ENCODE measurements at regions not wholly inside any gene's neighbourhood (a gene's known extent, or its start where the extent isn't known, plus 50 kb on each side); places are given as distances from the start of the nearest gene placed in this dataset.

DNA sequence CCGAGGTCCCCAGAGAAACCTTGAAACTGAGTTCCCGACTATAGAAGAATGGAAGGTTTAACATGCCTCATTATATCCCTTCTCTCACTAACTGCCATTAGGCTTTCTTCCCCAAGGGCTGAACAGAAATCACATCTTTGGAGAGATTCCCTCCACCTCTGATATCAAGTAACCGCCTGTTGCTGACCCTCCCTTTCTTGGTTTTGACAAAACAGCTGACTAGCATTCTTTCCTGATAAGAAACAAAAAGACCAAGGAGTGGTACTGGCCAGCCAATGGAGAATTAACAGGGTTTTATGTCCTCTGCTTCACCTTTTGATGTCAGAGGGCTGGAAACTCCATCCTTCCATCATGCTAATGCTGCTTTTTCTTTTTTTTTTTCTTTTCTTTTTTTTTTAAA, 176.6 kb upstream of the ADGRB3 start:
- TF ChIP-seq, protein P1, sequence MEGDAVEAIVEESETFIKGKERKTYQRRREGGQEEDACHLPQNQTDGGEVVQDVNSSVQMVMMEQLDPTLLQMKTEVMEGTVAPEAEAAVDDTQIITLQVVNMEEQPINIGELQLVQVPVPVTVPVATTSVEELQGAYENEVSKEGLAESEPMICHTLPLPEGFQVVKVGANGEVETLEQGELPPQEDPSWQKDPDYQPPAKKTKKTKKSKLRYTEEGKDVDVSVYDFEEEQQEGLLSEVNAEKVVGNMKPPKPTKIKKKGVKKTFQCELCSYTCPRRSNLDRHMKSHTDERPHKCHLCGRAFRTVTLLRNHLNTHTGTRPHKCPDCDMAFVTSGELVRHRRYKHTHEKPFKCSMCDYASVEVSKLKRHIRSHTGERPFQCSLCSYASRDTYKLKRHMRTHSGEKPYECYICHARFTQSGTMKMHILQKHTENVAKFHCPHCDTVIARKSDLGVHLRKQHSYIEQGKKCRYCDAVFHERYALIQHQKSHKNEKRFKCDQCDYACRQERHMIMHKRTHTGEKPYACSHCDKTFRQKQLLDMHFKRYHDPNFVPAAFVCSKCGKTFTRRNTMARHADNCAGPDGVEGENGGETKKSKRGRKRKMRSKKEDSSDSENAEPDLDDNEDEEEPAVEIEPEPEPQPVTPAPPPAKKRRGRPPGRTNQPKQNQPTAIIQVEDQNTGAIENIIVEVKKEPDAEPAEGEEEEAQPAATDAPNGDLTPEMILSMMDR (IDR thresholded peaks at IDR 0.05), result no peak

DNA sequence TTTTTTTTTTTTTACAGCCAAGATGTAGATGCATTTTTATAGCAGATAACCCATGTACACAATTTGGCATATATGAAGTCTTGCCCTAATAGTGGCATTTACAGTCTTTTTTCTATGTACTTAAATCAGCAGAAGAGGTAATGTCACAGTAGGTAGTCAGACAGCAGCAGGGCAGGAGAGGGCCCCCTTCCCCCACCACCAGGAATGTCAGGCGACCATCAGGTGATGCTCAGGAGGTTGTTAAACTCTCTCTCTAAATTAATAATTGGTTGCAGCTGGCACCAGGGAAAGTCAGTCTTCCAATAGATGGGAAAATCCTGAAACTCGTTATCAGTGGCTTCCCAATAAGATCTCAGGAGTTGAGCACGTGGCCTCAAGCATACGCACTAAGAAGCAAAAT, 188.0 kb upstream of the ADGRB3 start:
- TF ChIP-seq, protein P1 (IDR thresholded peaks at IDR 0.05), result no peak

DNA sequence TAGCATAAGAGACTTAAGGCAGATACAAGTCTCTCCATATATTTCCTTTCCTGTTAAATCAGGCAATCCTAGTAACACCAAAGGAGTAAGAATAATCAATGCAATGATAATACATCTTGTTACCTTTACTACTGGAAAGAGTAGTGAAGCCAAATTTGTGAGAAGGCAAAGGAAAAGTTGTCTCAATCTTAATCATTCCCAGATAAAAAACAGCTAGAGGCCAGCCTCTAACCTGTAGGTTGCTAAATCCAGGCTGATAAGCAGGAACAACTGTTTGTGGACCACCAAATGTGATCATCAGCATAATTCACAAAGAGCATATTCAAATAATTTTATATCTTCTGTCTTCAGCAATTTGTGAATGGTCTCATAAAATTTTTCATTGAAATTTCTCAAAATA, 189.2 kb upstream of the ADGRB3 start:
- TF ChIP-seq, protein P1 (IDR thresholded peaks at IDR 0.05), result no peak

DNA sequence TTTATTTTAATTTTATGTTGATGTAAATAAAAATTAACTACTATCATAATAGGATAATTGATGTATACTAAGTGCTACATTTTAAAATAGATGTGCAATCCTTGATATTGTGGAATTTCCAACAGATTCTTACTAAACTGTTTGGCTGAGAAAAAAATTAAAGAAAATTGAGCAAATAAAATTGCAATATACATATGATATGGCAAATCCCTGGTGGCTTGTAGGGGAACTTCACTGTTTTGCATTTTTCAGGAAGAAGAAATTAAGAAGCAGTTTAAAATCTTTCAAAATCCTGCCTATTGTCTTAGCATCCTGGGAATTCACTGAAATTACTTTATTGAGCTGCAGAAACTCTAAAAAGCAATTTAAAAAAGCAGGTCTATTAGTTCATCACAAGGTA, 191.4 kb upstream of the ADGRB3 start:
- TF ChIP-seq, protein P1 (IDR thresholded peaks at IDR 0.05), result no peak

DNA sequence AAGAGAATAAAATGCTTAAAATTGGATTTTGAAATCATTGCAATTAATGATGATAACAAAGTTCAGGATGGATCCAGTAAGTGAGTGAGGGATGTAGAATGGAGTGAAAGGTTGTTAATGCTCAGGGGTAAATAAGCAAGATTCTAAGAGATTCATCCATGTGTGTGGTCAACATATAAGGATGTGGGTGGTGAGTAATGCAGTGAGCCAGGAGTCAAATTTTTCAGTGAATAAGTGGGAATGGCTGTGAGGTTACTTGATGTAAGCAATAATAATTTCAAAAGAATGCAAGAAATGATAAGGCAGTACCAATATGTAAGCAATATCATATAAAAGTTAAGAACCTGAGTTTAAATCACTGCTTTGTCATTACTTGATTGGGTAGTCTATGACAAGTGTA, 207.5 kb upstream of the ADGRB3 start:
- TF ChIP-seq, protein P1 (IDR thresholded peaks at IDR 0.05), result no peak

DNA sequence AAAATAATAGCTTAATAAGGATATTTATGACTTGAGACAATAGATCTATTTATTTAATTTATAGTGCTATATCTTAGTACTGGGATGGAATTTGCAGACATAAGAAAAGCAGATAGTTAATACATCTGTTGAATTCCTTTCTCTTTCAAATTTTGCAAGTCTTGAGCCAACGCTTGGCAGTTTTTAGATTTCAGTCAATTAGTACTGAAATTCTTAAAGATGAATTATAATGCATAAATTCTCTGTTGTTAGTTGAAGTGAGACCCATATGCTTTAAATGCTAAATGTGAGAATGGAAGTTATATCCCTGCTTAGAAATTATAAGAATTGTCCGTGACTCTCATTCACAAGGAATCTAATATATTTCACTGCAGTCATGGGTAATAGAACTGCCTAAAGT, 225.1 kb upstream of the ADGRB3 start:
- TF ChIP-seq, protein P1 (IDR thresholded peaks at IDR 0.05), result no peak

DNA sequence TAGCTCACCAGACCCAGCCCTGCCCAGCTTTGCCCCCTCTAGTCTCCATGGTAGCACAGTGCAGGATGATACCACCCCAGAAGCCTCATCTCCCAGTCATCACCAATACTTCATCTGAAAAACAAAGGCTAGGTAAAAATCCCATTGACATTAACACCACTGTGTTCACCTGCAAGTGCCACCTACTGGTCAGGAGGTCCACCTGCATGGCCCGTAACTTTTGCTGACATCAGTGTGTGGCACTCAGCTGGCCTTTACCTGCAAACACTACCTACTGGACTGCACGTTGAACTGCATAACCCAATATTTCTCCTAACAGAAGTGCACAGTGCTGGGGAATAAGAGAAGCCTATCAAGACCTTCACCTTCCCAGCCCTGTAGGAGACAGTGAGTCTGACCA, 234.7 kb upstream of the ADGRB3 start:
- TF ChIP-seq, protein P1 (IDR thresholded peaks at IDR 0.05), result peak; percentile 16; the same call in 1 of the 2 replicates

DNA sequence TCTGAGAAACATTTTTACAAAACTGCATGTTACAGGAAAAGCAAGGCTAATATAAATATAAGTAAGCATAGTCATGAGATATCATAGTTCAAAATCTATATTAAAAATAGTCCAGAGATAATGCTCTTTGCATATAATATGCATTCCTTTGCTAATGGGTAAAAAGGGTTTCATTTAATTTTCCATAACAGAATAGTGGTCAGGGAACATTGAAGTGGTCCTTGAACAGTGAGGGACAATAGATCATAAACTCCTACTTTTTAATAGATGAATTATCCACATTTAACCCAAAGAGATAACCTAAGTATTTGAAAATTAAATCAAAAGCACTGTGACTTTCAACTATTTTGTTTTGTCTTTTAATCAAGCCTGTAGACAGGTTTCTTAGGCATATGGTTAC, 243.1 kb upstream of the ADGRB3 start:
- TF ChIP-seq, protein P1 (IDR thresholded peaks at IDR 0.05), result no peak

Data from LNCAP (cell line).